ENCODE measurements at regions not wholly inside any gene's neighbourhood (a gene's known extent, or its start where the extent isn't known, plus 50 kb on each side); places are given as distances from the start of the nearest gene placed in this dataset.
A peak's percentile ranks its signal among the peaks of the same experiment; 100 is the strongest.

DNA sequence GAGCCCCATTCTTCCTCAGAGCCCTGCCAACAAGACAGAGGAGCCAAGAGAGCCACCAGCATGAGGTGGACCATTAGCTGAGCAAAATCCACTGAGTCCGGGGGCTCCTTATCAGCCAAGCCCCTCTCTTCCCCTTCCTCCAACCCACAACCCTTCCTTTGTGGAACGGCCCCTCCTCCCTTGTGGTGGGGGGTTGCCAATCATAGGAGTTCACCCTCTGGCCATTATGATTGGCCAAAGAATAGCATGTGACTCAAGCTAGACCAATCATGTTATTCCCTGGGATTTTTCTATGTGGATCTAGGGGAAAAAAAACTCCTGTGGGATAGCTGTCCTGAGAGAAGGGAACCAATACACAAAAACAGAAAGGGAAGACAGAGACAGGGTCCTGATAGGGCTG is 120.5 kb downstream of the C16orf95 start:
- Histone ChIP-seq H3K36me3 (ENCODE audit: insufficient read depth, low read length) (no peaks in the 10 kb centered on the region), H3K4me1 (ENCODE audit: control insufficient read depth, insufficient read depth, low read length) (peaks cover 12% of the 10 kb centered on the region), H3K27me3 (ENCODE audit: control insufficient read depth, insufficient read depth, low read length) (peaks cover 19% of the 10 kb centered on the region), H3K9me3 (replicated peaks; ENCODE audit: low read length) (no peaks in the 10 kb centered on the region), H3K9ac (ENCODE audit: low read depth, low read length) (no peak overlapping the region), H3K4me2 (ENCODE audit: low read length) (no peak overlapping the region), H3K4me3 (ENCODE audit: low read length) (no peak overlapping the region)

DNA sequence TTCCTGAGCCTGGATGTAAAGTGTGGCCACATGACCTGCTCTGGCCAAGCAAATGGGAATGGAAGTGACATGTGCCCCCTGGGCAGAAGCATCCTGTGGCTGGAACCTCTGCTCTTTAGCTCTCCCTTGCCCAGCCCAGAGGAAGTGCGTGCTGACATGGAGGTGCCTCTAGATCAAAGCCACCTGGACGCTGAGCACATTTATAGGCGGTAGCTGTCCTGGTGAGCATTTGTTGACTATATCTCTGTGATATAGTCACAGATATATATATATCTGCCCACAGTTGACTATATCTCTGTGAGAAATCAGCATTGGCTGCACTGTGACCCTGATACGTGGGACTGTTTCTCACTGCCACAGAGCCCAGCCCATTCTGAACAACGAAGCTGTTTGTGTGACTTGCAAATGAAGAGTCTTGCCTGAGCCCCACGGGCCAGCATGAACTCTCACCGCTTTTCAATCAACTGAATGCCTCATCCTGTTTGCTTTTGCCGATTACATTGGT is 118.8 kb downstream of the C16orf95 start:
- Histone ChIP-seq H3K9ac (ENCODE audit: low read depth, low read length) (no peak overlapping the region), H3K4me3 (ENCODE audit: low read length) (no peak overlapping the region), H3K36me3 (ENCODE audit: insufficient read depth, low read length) (no peaks in the 10 kb centered on the region), H3K9me3 (replicated peaks; ENCODE audit: low read length) (no peaks in the 10 kb centered on the region), H3K4me2 (ENCODE audit: low read length) (no peak overlapping the region), H3K27me3 (ENCODE audit: control insufficient read depth, insufficient read depth, low read length) (peaks cover 19% of the 10 kb centered on the region), H3K4me1 (ENCODE audit: control insufficient read depth, insufficient read depth, low read length) (peaks cover 28% of the 10 kb centered on the region)

DNA sequence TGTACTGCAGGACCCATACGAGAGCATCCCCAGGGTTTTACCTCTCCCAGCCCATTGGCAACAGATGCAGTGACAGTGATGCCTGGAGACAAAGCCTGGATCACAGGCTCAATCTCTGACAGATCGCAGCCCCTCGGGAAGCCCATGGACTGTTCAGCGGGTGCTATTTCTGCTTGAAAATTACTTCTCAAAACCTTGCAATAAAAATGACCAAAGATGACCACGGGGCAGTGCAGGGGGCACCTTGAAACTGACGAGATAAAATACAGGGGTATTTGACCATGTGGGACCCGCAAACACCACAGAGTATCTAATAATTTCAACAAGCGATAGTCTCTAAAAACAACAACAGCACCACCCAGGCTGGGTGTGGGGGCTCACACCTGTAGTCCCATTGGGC is 118.3 kb downstream of the C16orf95 start:
- H3K36me3 ChIP-seq (ENCODE audit: insufficient read depth, low read length): no peaks in the 10 kb centered on the region
- H3K9me3 ChIP-seq (replicated peaks; ENCODE audit: low read length): no peaks in the 10 kb centered on the region
- H3K9ac ChIP-seq (ENCODE audit: low read depth, low read length): no peak overlapping the region
- no peak overlapping the region for H3K4me2 ChIP-seq (ENCODE audit: low read length)
- peaks cover 19% of the 10 kb centered on the region for H3K27me3 ChIP-seq (ENCODE audit: control insufficient read depth, insufficient read depth, low read length)
- H3K4me1 ChIP-seq (ENCODE audit: control insufficient read depth, insufficient read depth, low read length): peaks cover 31% of the 10 kb centered on the region
- H3K4me3 ChIP-seq (ENCODE audit: low read length): no peak overlapping the region

DNA sequence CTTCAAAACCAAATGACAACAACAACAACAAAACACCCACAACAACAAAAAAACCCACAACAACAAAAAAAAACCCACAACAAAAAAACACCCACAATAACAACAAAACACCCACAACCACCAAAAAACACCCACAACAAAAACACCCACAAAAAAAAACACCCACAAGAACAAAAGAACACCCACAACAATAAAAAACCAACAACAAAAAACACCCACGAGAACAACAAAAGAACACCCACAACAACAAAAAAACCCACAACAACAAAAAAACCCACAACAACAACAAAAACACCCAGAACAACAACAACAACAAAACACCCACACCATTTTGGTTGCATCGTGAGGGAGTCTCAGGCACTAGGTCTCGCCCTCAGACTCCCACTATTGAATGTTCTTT is 117.8 kb downstream of the C16orf95 start:
- Histone ChIP-seq H3K4me3 (ENCODE audit: low read length) (no peak overlapping the region), H3K4me1 (ENCODE audit: control insufficient read depth, insufficient read depth, low read length) (peaks cover 31% of the 10 kb centered on the region), H3K4me2 (ENCODE audit: low read length) (no peak overlapping the region), H3K9me3 (replicated peaks; ENCODE audit: low read length) (no peaks in the 10 kb centered on the region), H3K36me3 (ENCODE audit: insufficient read depth, low read length) (no peaks in the 10 kb centered on the region), H3K9ac (ENCODE audit: low read depth, low read length) (no peak overlapping the region), H3K27me3 (ENCODE audit: control insufficient read depth, insufficient read depth, low read length) (peaks cover 19% of the 10 kb centered on the region)

DNA sequence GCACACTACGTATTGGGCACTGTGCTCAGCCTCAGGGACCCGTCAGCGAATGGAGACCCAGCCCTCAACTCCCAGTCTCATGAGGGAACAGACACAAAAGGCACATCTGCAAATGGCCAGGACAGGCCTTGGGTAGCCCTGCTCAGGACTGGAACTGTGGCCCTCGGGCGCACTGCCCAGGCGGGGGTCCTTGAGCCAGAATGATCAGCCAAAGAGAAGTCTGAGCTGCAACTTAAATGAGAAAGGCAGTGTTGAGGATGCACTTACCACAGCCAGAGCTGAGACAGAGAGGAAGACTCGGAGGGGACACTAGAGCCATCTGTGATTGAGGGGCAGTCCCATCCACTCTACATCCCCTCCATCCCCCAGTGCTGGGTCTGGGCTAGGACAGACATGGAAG is 117.3 kb downstream of the C16orf95 start:
- Histone ChIP-seq H3K4me1 (ENCODE audit: control insufficient read depth, insufficient read depth, low read length) (peaks cover 31% of the 10 kb centered on the region), H3K27me3 (ENCODE audit: control insufficient read depth, insufficient read depth, low read length) (peaks cover 19% of the 10 kb centered on the region), H3K4me3 (ENCODE audit: low read length) (no peak overlapping the region), H3K4me2 (ENCODE audit: low read length) (no peak overlapping the region), H3K9ac (ENCODE audit: low read depth, low read length) (no peak overlapping the region), H3K36me3 (ENCODE audit: insufficient read depth, low read length) (no peaks in the 10 kb centered on the region), H3K9me3 (replicated peaks; ENCODE audit: low read length) (no peaks in the 10 kb centered on the region)

DNA sequence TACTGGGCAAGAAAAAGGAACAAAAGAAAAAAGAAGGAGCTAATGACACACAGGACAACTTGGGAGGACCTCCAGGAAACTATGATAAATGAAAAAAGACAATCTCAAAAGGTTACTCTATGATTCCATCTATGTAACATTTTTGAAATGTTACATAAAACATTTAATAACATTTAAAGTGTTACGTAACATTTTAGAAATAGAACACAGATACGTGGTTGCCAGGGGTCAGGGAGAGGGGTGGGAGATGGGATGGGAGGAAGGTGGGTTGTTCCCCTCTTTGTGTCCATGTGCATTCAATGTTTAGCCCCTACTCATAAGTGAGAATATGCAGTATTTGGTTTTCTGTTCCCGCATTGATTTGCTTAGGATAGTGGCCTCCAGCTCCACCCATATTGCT is 116.6 kb downstream of the C16orf95 start:
- Histone ChIP-seq H3K36me3 (ENCODE audit: insufficient read depth, low read length) (no peaks in the 10 kb centered on the region), H3K9me3 (replicated peaks; ENCODE audit: low read length) (no peaks in the 10 kb centered on the region), H3K4me2 (ENCODE audit: low read length) (peak overlapping the region; percentile 4), H3K9ac (ENCODE audit: low read depth, low read length) (no peak overlapping the region), H3K4me3 (ENCODE audit: low read length) (no peak overlapping the region), H3K27me3 (ENCODE audit: control insufficient read depth, insufficient read depth, low read length) (peaks cover 19% of the 10 kb centered on the region), H3K4me1 (ENCODE audit: control insufficient read depth, insufficient read depth, low read length) (peaks cover 31% of the 10 kb centered on the region)

DNA sequence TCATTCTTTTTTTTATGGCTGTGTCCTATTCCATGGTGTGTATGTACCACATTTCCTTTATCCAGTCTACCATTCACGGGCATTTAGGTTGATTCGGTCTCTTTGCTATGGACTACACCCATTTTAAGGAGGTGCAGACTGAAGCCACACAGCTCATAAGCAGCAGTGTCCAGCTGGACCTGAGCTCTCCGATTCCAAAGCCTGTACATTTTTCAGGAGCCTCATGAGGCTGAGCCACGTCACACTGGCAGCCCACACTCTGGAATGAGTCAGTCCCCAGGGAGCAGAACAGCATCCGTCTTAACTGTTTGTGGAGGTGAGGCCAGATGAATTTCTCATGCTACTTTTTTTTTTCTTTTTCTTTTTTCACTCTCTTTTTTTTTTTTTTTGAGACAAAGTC is 116.1 kb downstream of the C16orf95 start:
- peaks cover 31% of the 10 kb centered on the region for H3K4me1 ChIP-seq (ENCODE audit: control insufficient read depth, insufficient read depth, low read length)
- H3K9me3 ChIP-seq (replicated peaks; ENCODE audit: low read length): no peaks in the 10 kb centered on the region
- no peak overlapping the region for H3K4me3 ChIP-seq (ENCODE audit: low read length)
- no peak overlapping the region for H3K9ac ChIP-seq (ENCODE audit: low read depth, low read length)
- H3K36me3 ChIP-seq (ENCODE audit: insufficient read depth, low read length): no peaks in the 10 kb centered on the region
- H3K4me2 ChIP-seq (ENCODE audit: low read length): peak overlapping the region; percentile 4
- H3K27me3 ChIP-seq (ENCODE audit: control insufficient read depth, insufficient read depth, low read length): peaks cover 19% of the 10 kb centered on the region

DNA sequence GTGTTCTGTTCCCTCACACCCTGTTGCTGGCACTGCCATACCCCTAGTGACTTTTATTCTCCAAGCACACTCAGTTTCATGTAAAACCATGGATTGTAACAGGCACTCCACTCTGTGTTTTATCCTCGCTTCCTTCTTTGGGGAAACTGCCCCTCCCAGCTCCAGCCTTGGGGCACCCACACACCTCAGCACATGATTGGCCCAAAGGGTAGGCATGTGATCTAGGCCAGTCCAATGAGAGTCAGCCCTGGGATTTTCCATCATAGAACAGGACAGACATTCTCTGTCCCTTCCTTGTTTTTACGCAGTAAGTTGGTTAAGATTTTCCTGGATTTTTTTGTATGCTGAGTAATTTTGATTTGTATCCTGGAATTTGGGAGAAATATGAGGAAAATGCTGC is 115.4 kb downstream of the C16orf95 start:
- Histone ChIP-seq H3K4me3 (ENCODE audit: low read length) (no peak overlapping the region), H3K9ac (ENCODE audit: low read depth, low read length) (no peak overlapping the region), H3K27me3 (ENCODE audit: control insufficient read depth, insufficient read depth, low read length) (peaks cover 19% of the 10 kb centered on the region), H3K4me1 (ENCODE audit: control insufficient read depth, insufficient read depth, low read length) (peaks cover 36% of the 10 kb centered on the region), H3K9me3 (replicated peaks; ENCODE audit: low read length) (no peaks in the 10 kb centered on the region), H3K36me3 (ENCODE audit: insufficient read depth, low read length) (no peaks in the 10 kb centered on the region), H3K4me2 (ENCODE audit: low read length) (peak overlapping the region; percentile 5)

DNA sequence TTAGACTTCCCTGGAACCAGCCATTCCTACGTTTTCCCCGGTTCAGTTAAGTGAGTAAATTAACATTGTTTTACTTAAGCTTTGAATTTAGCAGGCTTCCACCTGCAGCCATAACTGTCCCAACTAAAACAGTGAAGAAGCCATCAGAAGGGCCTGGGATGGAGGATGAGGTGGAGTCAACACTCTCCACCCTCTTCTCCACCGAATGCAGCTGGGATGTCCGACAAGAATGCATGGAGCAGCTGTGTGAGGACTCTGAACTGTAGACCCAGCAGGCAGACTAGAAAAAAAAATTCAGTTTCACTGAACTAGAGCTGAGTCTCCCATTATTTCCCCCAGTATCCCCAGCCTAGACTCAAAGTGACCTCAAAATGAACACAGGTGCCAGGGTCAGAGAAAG is 114.8 kb downstream of the C16orf95 start:
- H3K4me3 ChIP-seq (ENCODE audit: low read length): no peak overlapping the region
- no peak overlapping the region for H3K9ac ChIP-seq (ENCODE audit: low read depth, low read length)
- H3K27me3 ChIP-seq (ENCODE audit: control insufficient read depth, insufficient read depth, low read length): peaks cover 15% of the 10 kb centered on the region
- H3K9me3 ChIP-seq (replicated peaks; ENCODE audit: low read length): no peaks in the 10 kb centered on the region
- no peak overlapping the region for H3K4me2 ChIP-seq (ENCODE audit: low read length)
- H3K36me3 ChIP-seq (ENCODE audit: insufficient read depth, low read length): no peaks in the 10 kb centered on the region
- H3K4me1 ChIP-seq (ENCODE audit: control insufficient read depth, insufficient read depth, low read length): peaks cover 41% of the 10 kb centered on the region

DNA sequence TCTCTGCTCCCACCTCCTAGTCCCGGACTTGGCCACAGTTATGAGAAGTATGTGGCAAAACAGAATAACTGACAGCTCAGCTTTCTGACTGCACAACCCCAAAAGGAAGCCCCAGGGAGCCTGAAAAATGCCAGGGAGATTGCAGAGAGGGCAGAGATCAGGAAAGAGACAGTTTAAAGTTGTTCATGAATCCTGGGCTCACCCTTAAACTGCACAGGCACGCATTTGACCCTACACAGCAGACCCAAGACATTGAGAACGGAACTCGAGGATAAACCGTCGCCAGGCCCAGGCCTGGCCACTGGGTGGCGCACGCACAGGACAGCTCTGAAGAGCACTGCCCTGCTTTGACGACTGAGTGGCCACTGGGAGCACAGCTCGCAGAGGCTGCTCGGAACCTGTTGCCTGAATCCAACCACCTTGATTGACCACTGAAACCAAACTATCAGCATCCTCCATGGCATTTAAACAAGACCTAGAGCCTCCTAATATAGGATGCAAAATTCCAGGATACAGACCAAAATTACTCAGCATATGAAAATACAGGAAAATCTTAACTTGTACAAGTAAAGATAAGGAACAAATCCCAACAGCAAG is 114.0 kb downstream of the C16orf95 start:
- Histone ChIP-seq H3K4me2 (ENCODE audit: low read length) (peak overlapping the region; percentile 60), H3K27me3 (ENCODE audit: control insufficient read depth, insufficient read depth, low read length) (peaks cover 10% of the 10 kb centered on the region), H3K9me3 (replicated peaks; ENCODE audit: low read length) (no peaks in the 10 kb centered on the region), H3K36me3 (ENCODE audit: insufficient read depth, low read length) (no peaks in the 10 kb centered on the region), H3K9ac (ENCODE audit: low read depth, low read length) (no peak overlapping the region), H3K4me1 (ENCODE audit: control insufficient read depth, insufficient read depth, low read length) (peaks cover 48% of the 10 kb centered on the region), H3K4me3 (ENCODE audit: low read length) (no peak overlapping the region)

DNA sequence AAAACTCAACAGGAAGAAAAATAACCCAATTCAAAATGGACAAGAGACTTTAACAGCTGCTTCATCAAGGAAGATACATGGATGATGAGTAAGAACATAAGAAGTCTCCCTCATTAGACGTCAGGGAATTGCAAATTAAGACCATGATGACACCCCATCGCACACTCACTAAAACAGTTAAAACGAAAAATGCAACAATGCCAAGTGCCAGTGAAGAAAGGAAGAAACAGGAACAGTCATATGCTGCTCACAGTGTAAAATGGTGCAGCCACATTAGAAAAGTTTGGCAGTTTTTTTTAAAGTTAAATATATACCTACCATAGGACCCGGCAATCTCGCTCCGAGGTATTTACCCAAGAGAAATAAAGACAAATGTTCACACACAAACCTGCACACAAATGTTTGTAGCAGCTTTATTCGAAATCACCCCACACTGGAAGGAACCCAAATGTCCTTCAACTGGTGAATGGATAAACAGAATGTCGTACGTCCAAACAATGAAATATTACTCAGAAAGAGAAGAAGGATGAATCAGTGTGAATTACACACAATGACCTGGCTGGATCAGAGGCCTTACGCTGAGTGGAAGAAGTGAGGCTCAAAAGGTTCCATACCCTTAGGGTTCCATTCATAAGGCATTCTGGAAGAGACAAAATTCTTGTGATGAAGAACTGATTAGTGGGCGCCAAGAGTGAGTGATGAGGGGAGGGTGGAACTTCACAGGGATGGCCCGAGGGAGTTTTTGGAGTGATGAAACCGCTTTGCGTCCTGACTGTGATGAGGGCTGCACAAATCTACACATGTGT is 110.3 kb downstream of the C16orf95 start:
- Histone ChIP-seq H3K27me3 (ENCODE audit: control insufficient read depth, insufficient read depth, low read length) (no peaks in the 10 kb centered on the region), H3K9me3 (replicated peaks; ENCODE audit: low read length) (no peaks in the 10 kb centered on the region), H3K4me3 (ENCODE audit: low read length) (no peak overlapping the region), H3K36me3 (ENCODE audit: insufficient read depth, low read length) (no peaks in the 10 kb centered on the region), H3K4me1 (ENCODE audit: control insufficient read depth, insufficient read depth, low read length) (peaks cover 46% of the 10 kb centered on the region), H3K4me2 (ENCODE audit: low read length) (peak overlapping the region; percentile 20), H3K9ac (ENCODE audit: low read depth, low read length) (no peak overlapping the region)

DNA sequence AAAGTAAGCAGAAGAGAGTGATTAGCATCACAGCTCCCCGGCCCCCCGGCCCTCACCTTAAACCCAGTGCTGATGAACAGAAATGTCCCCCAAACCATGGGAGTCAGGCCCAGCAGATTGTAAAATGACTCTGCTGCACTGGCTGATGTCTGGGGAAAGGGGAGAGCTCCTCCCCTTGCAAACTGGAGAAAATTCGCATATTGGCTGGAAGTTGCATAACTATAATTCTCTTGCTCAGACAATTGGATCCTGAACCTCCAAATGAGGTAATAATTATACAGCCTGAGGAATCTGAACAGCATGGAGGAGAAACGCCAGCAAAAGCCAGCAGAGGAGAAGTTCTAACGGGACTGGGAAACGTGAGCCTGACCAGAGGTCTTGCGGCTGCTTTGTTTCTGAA is 109.7 kb downstream of the C16orf95 start:
- Histone ChIP-seq H3K9me3 (replicated peaks; ENCODE audit: low read length) (no peaks in the 10 kb centered on the region), H3K4me3 (ENCODE audit: low read length) (no peak overlapping the region), H3K9ac (ENCODE audit: low read depth, low read length) (no peak overlapping the region), H3K4me1 (ENCODE audit: control insufficient read depth, insufficient read depth, low read length) (peaks cover 45% of the 10 kb centered on the region), H3K36me3 (ENCODE audit: insufficient read depth, low read length) (no peaks in the 10 kb centered on the region), H3K27me3 (ENCODE audit: control insufficient read depth, insufficient read depth, low read length) (no peaks in the 10 kb centered on the region), H3K4me2 (ENCODE audit: low read length) (peak overlapping the region; percentile 34)
